ENCODE measurements at regions not wholly inside any gene's neighbourhood (a gene's known extent, or its start where the extent isn't known, plus 50 kb on each side); places are given as distances from the start of the nearest gene placed in this dataset.

DNA sequence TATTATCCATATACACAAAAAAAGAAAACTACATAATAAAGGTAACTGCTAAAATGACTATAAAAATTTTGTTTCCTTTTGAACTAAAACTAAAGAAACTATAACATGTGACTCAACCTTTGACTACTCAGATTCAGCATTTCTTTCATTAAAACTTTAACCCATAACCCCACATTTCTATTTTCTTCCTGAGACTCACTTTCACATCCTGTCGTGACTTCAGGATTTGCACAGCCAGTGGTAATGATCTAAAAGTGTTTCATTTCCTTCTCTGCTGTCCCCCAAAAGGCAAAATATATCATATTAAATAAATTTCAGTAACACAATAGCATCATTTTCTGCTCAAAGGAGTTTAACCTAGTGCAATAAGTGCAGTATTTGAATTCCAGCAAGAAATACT, 1022.4 kb upstream of the DIAPH2 start:
- no peak overlapping the region for H3K27ac Mint-ChIP-seq
- POLR2A ChIA-PET (ENCODE audit: partially characterized antibody): no interaction called here
- no peaks in the 10 kb centered on the region for H3K4me1 ChIP-seq (ENCODE audit: insufficient read depth, low read length)

DNA sequence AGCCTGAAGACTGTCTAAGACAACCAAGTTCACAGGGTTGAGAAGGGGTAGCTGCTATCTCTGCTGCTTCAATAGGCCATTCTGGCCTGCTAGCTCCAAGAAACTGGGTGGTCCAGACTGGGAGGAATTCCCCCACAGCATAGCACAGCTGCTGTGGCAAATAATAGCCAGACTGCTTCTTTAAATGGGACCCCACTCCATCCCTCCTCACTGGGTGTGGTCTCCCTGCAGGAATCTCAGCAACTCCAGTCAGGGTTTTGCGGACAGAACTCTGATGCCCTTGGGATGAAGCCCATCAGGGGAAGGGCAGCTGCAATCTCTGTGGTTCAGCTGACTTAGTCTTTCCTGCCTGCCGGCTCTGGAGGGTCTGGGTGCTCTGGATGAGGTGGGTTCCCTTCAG, 1018.6 kb upstream of the DIAPH2 start:
- Histone ChIP-seq H3K4me1 (ENCODE audit: insufficient read depth, low read length) (no peaks in the 10 kb centered on the region), H3K4me3 (ENCODE audit: low read length in 2 of 2) (no peak overlapping the region), H3K27me3 (ENCODE audit: insufficient read depth, low read length) (no peaks in the 10 kb centered on the region), H3K36me3 (ENCODE audit: insufficient read depth, low read length) (no peaks in the 10 kb centered on the region), H3K9me3 (ENCODE audit: control insufficient read depth in 1 of 2, low read length in 2 of 2) (no peaks in the 10 kb centered on the region), H3K27ac (ENCODE audit: low read depth, low read length) (no peak overlapping the region)
- H3K27ac Mint-ChIP-seq: no peak overlapping the region
- no peaks in the 10 kb centered on the region for H3K27me3 Mint-ChIP-seq
- intact Hi-C loops (cut with micrococcal nuclease): no loop called here
- ChIA-PET CTCF (ENCODE audit: partially characterized antibody) (no interaction called here), POLR2A (ENCODE audit: partially characterized antibody) (no interaction called here)
- DNase-seq: no peak
- H3K4me1 Mint-ChIP-seq: no peaks in the 10 kb centered on the region
- no peaks in the 10 kb centered on the region for H3K36me3 Mint-ChIP-seq
- no peak overlapping the region for H3K4me3 Mint-ChIP-seq
- H3K9me3 Mint-ChIP-seq: peaks cover 0 to 5% (median under 1%) of the 10 kb centered on the region in 8 donors

More for the DNA sequence above, 1022.4 kb upstream of the DIAPH2 start:
- H3K36me3 ChIP-seq (ENCODE audit: insufficient read depth, low read length): no peaks in the 10 kb centered on the region
- no peak overlapping the region for H3K4me3 ChIP-seq (ENCODE audit: low read length in 2 of 2)
- no peaks in the 10 kb centered on the region for H3K36me3 Mint-ChIP-seq
- H3K4me3 Mint-ChIP-seq: no peak overlapping the region
- H3K4me1 Mint-ChIP-seq: no peaks in the 10 kb centered on the region
- H3K9me3 ChIP-seq (ENCODE audit: control insufficient read depth in 1 of 2, low read length in 2 of 2): no peaks in the 10 kb centered on the region
- H3K27me3 ChIP-seq (ENCODE audit: insufficient read depth, low read length): no peaks in the 10 kb centered on the region
- H3K27me3 Mint-ChIP-seq: no peaks in the 10 kb centered on the region
- peaks cover 0 to 5% (median 0%) of the 10 kb centered on the region in 8 donors for H3K9me3 Mint-ChIP-seq
- CTCF ChIA-PET (ENCODE audit: partially characterized antibody): no interaction called here
- no peak overlapping the region for H3K27ac ChIP-seq (ENCODE audit: low read depth, low read length)
- DNase-seq: no peak
- intact Hi-C loops (cut with micrococcal nuclease): no loop called here

DNA sequence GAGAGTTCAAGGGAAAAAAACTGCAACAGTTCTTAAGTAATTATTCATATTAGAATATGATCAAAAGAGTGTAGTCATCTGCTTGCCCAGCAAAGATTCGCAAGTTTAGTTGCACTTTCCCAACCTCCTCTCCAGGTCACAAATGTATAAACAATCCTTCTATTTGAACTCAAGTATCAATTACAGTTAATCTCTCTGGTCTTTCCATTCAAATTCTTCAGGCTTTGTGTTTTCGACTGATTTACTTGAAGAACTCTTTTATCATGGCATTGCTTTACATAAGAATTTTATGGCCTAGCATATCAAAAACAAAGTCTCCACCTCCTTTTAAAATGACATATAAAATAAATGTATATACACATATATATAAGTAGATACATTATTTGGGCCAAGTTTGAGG, 1009.6 kb upstream of the DIAPH2 start:
- no peak for DNase-seq
- Mint-ChIP-seq H3K27ac (no peak overlapping the region), H3K9me3 (no peaks in the 10 kb centered on the region), H3K27me3 (no peaks in the 10 kb centered on the region), H3K4me1 (no peaks in the 10 kb centered on the region), H3K36me3 (no peaks in the 10 kb centered on the region), H3K4me3 (no peak overlapping the region)
- H3K9me3 ChIP-seq (ENCODE audit: control insufficient read depth in 1 of 2, low read length in 2 of 2): no peaks in the 10 kb centered on the region
- H3K27ac ChIP-seq (ENCODE audit: low read depth, low read length): no peak overlapping the region
- intact Hi-C loops (cut with micrococcal nuclease): no loop called here
- no peaks in the 10 kb centered on the region for H3K36me3 ChIP-seq (ENCODE audit: insufficient read depth, low read length)
- H3K4me3 ChIP-seq (ENCODE audit: low read length in 2 of 2): no peak overlapping the region
- no peaks in the 10 kb centered on the region for H3K4me1 ChIP-seq (ENCODE audit: insufficient read depth, low read length)
- H3K27me3 ChIP-seq (ENCODE audit: insufficient read depth, low read length): no peaks in the 10 kb centered on the region
- ChIA-PET POLR2A (ENCODE audit: partially characterized antibody) (no interaction called here), CTCF (ENCODE audit: partially characterized antibody) (no interaction called here)

DNA sequence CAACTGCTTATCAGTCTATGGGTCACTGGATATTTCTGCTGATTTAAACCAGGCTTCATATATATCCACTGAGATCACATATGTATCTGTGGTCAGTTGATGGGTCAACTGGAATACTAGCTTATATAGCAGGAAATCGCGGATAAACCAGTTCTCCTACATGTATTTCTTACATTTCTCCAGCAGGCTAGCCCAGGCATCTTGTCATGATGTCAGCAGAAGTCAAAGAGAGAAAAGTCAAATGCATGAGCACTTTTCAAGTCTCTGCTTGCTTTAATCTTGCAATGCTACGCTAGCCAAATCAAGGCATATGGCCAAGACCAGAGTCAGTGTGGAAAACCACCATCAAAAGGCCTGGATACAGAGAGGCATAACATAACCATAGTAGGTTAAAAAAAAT, 1008.8 kb upstream of the DIAPH2 start:
- intact Hi-C loops (cut with micrococcal nuclease): no loop called here

DNA sequence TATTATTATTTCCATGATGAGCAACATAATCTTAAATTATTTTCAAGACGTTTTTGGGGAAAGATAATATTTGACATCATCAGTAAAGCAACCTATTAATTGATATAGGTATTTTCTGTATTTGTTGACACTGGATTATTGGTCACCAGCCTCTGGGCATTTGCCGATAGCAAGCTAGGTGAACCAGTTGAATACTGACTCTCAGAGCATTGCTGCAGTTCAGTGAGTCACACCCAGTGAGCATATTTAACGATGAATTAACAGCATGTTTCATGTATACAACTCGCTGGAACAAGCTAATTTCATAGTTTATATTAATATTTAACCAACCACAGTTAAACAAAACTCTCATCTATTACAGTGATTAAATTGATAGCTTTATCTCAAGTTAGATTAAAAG, 1006.0 kb upstream of the DIAPH2 start:
- Mint-ChIP-seq H3K36me3 (no peaks in the 10 kb centered on the region), H3K9me3 (no peaks in the 10 kb centered on the region), H3K27me3 (no peaks in the 10 kb centered on the region), H3K4me3 (no peak overlapping the region), H3K4me1 (no peaks in the 10 kb centered on the region), H3K27ac (no peak overlapping the region)
- H3K9me3 ChIP-seq (ENCODE audit: control insufficient read depth in 1 of 2, low read length in 2 of 2): no peaks in the 10 kb centered on the region
- intact Hi-C loops (cut with micrococcal nuclease): no loop called here
- H3K27ac ChIP-seq (ENCODE audit: low read depth, low read length): no peak overlapping the region
- no peaks in the 10 kb centered on the region for H3K36me3 ChIP-seq (ENCODE audit: insufficient read depth, low read length)
- no peak for DNase-seq
- no peaks in the 10 kb centered on the region for H3K27me3 ChIP-seq (ENCODE audit: insufficient read depth, low read length)
- no peak overlapping the region for H3K4me3 ChIP-seq (ENCODE audit: low read length in 2 of 2)
- ChIA-PET CTCF (ENCODE audit: partially characterized antibody) (no interaction called here), POLR2A (ENCODE audit: partially characterized antibody) (no interaction called here)
- no peaks in the 10 kb centered on the region for H3K4me1 ChIP-seq (ENCODE audit: insufficient read depth, low read length)

More for the DNA sequence above, 1008.8 kb upstream of the DIAPH2 start:
- no peak overlapping the region for H3K27ac ChIP-seq (ENCODE audit: low read depth, low read length)
- no peaks in the 10 kb centered on the region for H3K4me1 ChIP-seq (ENCODE audit: insufficient read depth, low read length)
- ChIA-PET CTCF (ENCODE audit: partially characterized antibody) (no interaction called here), POLR2A (ENCODE audit: partially characterized antibody) (no interaction called here)
- no peaks in the 10 kb centered on the region for H3K27me3 ChIP-seq (ENCODE audit: insufficient read depth, low read length)
- H3K4me3 ChIP-seq (ENCODE audit: low read length in 2 of 2): no peak overlapping the region
- H3K9me3 ChIP-seq (ENCODE audit: control insufficient read depth in 1 of 2, low read length in 2 of 2): no peaks in the 10 kb centered on the region
- H3K36me3 ChIP-seq (ENCODE audit: insufficient read depth, low read length): no peaks in the 10 kb centered on the region
- Mint-ChIP-seq H3K36me3 (no peaks in the 10 kb centered on the region), H3K27me3 (no peaks in the 10 kb centered on the region), H3K27ac (no peak overlapping the region), H3K9me3 (no peaks in the 10 kb centered on the region), H3K4me1 (no peaks in the 10 kb centered on the region), H3K4me3 (no peak overlapping the region)
- DNase-seq: no peak

DNA sequence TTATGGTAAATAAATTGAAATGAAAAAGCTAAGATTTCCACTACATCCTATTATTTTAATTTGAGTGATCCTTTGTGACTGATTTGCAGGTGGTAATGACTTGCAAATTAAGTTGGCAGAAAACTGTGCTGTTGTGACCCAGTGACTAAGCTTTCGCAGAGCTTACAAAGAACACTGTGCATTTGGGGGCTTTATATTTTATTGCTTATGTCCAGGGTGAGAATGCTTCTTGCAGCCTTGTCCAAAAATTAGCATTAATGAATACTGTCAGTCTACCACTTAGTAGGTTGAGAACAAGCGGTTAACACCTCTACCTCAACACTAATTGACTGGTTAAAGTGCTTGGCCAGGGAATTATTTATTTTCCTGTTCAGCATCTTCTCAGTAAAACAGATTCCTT, 991.3 kb upstream of the DIAPH2 start:
- CTCF ChIA-PET (ENCODE audit: partially characterized antibody): no interaction called here
- Mint-ChIP-seq H3K27ac (no peak overlapping the region), H3K36me3 (no peaks in the 10 kb centered on the region), H3K4me3 (no peak overlapping the region), H3K9me3 (peaks cover 0 to 2% (median 0%) of the 10 kb centered on the region in 8 donors), H3K27me3 (no peaks in the 10 kb centered on the region), H3K4me1 (no peaks in the 10 kb centered on the region)
- no peaks in the 10 kb centered on the region for H3K4me1 ChIP-seq (ENCODE audit: insufficient read depth, low read length)
- H3K9me3 ChIP-seq (ENCODE audit: control insufficient read depth in 1 of 2, low read length in 2 of 2): no peaks in the 10 kb centered on the region
- no peaks in the 10 kb centered on the region for H3K36me3 ChIP-seq (ENCODE audit: insufficient read depth, low read length)
- no peak for DNase-seq
- H3K4me3 ChIP-seq (ENCODE audit: low read length in 2 of 2): no peak overlapping the region
- intact Hi-C loops (cut with micrococcal nuclease): no loop called here
- no peak overlapping the region for H3K27ac ChIP-seq (ENCODE audit: low read depth, low read length)
- H3K27me3 ChIP-seq (ENCODE audit: insufficient read depth, low read length): no peaks in the 10 kb centered on the region
- POLR2A ChIA-PET (ENCODE audit: partially characterized antibody): no interaction called here

DNA sequence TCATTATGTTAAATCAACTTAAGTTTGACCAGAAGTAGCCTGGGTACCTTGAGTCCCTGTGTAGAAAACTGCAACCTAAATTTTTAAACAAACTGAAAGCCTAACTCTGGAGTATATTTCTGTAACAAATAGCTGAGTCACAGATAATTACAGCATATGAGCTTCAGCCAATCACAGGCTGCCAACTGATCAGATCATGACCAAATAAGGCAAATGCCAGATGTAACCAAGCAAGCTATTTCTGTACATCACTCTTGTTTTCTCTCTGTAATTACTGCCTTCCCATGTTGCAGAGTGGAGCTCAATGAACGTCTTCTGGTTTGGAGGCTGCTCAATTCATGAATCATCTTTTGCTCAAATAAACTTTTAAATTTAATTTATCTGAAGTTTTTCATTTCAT, 980.9 kb upstream of the DIAPH2 start:
- ChIA-PET CTCF (ENCODE audit: partially characterized antibody) (no interaction called here), POLR2A (ENCODE audit: partially characterized antibody) (no interaction called here)
- Histone ChIP-seq H3K9me3 (ENCODE audit: control insufficient read depth in 1 of 2, low read length in 2 of 2) (no peaks in the 10 kb centered on the region), H3K4me3 (ENCODE audit: low read length in 2 of 2) (no peak overlapping the region), H3K27me3 (ENCODE audit: insufficient read depth, low read length) (no peaks in the 10 kb centered on the region), H3K4me1 (ENCODE audit: insufficient read depth, low read length) (no peaks in the 10 kb centered on the region), H3K36me3 (ENCODE audit: insufficient read depth, low read length) (no peaks in the 10 kb centered on the region), H3K27ac (ENCODE audit: low read depth, low read length) (no peak overlapping the region)
- Mint-ChIP-seq H3K36me3 (no peaks in the 10 kb centered on the region), H3K4me1 (no peaks in the 10 kb centered on the region), H3K27me3 (no peaks in the 10 kb centered on the region), H3K9me3 (peaks cover 0 to 11% (median 5%) of the 10 kb centered on the region in 8 donors), H3K27ac (no peak overlapping the region), H3K4me3 (no peak overlapping the region)
- intact Hi-C loops (cut with micrococcal nuclease): no loop called here
- no peak for DNase-seq

DNA sequence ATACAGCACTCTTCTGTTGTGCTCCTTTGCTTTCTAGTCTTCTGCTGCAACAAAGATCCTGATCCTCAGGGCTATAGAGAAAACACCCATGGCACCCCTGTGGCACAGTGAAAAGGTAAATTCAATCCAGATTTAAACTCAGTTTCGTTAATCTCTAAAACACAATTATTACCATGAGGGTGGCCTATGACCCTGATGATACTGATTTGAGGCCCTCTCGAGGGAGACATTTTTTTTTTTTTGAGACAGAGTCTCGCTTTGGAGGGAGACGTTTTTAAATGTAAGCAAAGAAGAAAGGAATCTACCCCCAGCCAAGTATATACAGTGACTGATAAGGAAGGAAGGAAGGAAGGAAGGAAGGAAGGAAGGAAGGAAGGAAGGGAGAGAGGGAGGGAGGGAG, 967.8 kb upstream of the DIAPH2 start:
- no peaks in the 10 kb centered on the region for H3K36me3 Mint-ChIP-seq
- peaks cover 0 to 5% (median 0%) of the 10 kb centered on the region in 8 donors for H3K9me3 Mint-ChIP-seq
- CTCF ChIA-PET (ENCODE audit: partially characterized antibody): no interaction called here
- no peaks in the 10 kb centered on the region for H3K27me3 Mint-ChIP-seq
- no peak overlapping the region for H3K4me3 Mint-ChIP-seq
- Histone ChIP-seq H3K9me3 (ENCODE audit: control insufficient read depth in 1 of 2, low read length in 2 of 2) (no peaks in the 10 kb centered on the region), H3K4me3 (ENCODE audit: low read length in 2 of 2) (no peak overlapping the region), H3K36me3 (ENCODE audit: insufficient read depth, low read length) (no peaks in the 10 kb centered on the region), H3K4me1 (ENCODE audit: insufficient read depth, low read length) (no peaks in the 10 kb centered on the region), H3K27me3 (ENCODE audit: insufficient read depth, low read length) (no peaks in the 10 kb centered on the region), H3K27ac (ENCODE audit: low read depth, low read length) (no peak overlapping the region)
- POLR2A ChIA-PET (ENCODE audit: partially characterized antibody): no interaction called here
- intact Hi-C loops (cut with micrococcal nuclease): no loop called here
- no peak for DNase-seq
- H3K4me1 Mint-ChIP-seq: no peaks in the 10 kb centered on the region
- no peak overlapping the region for H3K27ac Mint-ChIP-seq
